ENCODE measurements at regions not wholly inside any gene's neighbourhood (a gene's known extent, or its start where the extent isn't known, plus 50 kb on each side); places are given as distances from the start of the nearest gene placed in this dataset.
"Not testable (repeated sequence)": the region's sequence is repeated elsewhere in the genome, so short reads cannot be mapped to it uniquely, and the experiment has no call there.

GRCh38 chr5:28328681-28329080 is 1290.3 kb upstream of the CDH9 start:
- no peak for DNase-seq

GRCh38 chr5:28324174-28324573 is 1285.8 kb upstream of the CDH9 start:
- no peak for DNase-seq

- no peak for DNase-seq
Observed at GRCh38 chr5:28313953-28314352, 1275.6 kb upstream of the CDH9 start.

- no peak for DNase-seq
Observed at GRCh38 chr5:28313321-28313951, 1275.0 kb upstream of the CDH9 start.

- DNase-seq = no peak
Observed at GRCh38 chr5:28310696-28311095, 1272.3 kb upstream of the CDH9 start.

GRCh38 chr5:28305891-28306290 is 1267.5 kb upstream of the CDH9 start:
- no peak for DNase-seq

- DNase-seq = no peak
Observed at GRCh38 chr5:28301712-28302111, 1263.3 kb upstream of the CDH9 start.

GRCh38 chr5:28296254-28297013 is 1258.0 kb upstream of the CDH9 start:
- no peak for DNase-seq

GRCh38 chr5:28287021-28287420 is 1248.6 kb upstream of the CDH9 start:
- not testable (repeated sequence) for DNase-seq

- DNase-seq = no peak
Observed at GRCh38 chr5:28286566-28286965, 1248.2 kb upstream of the CDH9 start.

- no peak for DNase-seq
Observed at GRCh38 chr5:28284788-28285187, 1246.4 kb upstream of the CDH9 start.

GRCh38 chr5:28281351-28281750 is 1243.0 kb upstream of the CDH9 start:
- no peak for DNase-seq

- DNase-seq = no peak
Observed at GRCh38 chr5:28275931-28276330, 1237.5 kb upstream of the CDH9 start.

GRCh38 chr5:28269978-28270377 is 1231.6 kb upstream of the CDH9 start:
- DNase-seq = no peak

GRCh38 chr5:28265877-28266276 is 1227.5 kb upstream of the CDH9 start:
- DNase-seq = no peak

- DNase-seq = no peak
Observed at GRCh38 chr5:28254846-28255245, 1216.5 kb upstream of the CDH9 start.

GRCh38 chr5:28253431-28253830 is 1215.0 kb upstream of the CDH9 start:
- no peak for DNase-seq

- DNase-seq = no peak
Observed at GRCh38 chr5:28249771-28250415, 1211.5 kb upstream of the CDH9 start.

GRCh38 chr5:28234356-28234968 is 1196.1 kb upstream of the CDH9 start:
- DNase-seq = no peak

- no peak for DNase-seq
Observed at GRCh38 chr5:28226407-28226806, 1188.0 kb upstream of the CDH9 start.

- no peak for DNase-seq
Observed at GRCh38 chr5:28219539-28219938, 1181.2 kb upstream of the CDH9 start.

- no peak for DNase-seq
Observed at GRCh38 chr5:28217695-28218094, 1179.3 kb upstream of the CDH9 start.

GRCh38 chr5:28216939-28217360 is 1178.6 kb upstream of the CDH9 start:
- DNase-seq = no peak

- DNase-seq = no peak
Observed at GRCh38 chr5:28215091-28215490, 1176.7 kb upstream of the CDH9 start.

Data from NCI-H1092 (cell line).